K562 (cell line): ENCODE measurements at regions not wholly inside any gene's neighbourhood (a gene's known extent, or its start where the extent isn't known, plus 50 kb on each side); places are given as distances from the start of the nearest gene placed in this dataset.

ENCODE experiments used
- ATAC-seq: fragments of 200-7000 bp; cut with Tn5 transposase; 3 replicates; pipeline ENCODE4 v1.9.1; 2020; ENCODE audit warnings: moderate library complexity
- BruUV-seq: library from RNA; stranded (reverse); fragments of 400-500 nt; replicated peaks from 2 replicates; lab custom pipeline; 2021; lab: Mats Ljungman, UMichigan
- CTCF ChIA-PET: fragments of 300-600 bp; formaldehyde crosslinking; extraction: SDS; loops from one replicate; lab custom pipeline; 2021; ENCODE audit warnings: low intra/inter-chr PET ratio; lab: Yijun Ruan, JAX
- POLR2A ChIA-PET: fragments of 300-600, 350-650 bp; sonication (Branson Sonifier 250); formaldehyde crosslinking; extraction: SDS; loops from one replicate; lab custom pipeline; 2021; ENCODE audit warnings: antibody characterized with exemption, inconsistent platforms; lab: Yijun Ruan, JAX
- DNase-seq, 4 experiments: peaks; one replicate each; pipeline versions ENCODE4 v3.0.0 to v3.0.0-alpha.2; 2011 to 2018; ENCODE audit warnings: low spot score in 3 of 4, mixed read lengths in 3 of 4; ENCODE audit errors: extremely low read depth in 1 of 4
- FAIRE-seq: peaks from 2 replicates; lab custom pipeline; 2011; peaks lifted over from hg19 to GRCh38; lab: Jason Lieb, UNC
- H2AFZ ChIP-seq: 2 replicates; pipeline ENCODE4 v1.6.0; 2011; ENCODE audit warnings: low read depth, low read length, control low read depth, inconsistent platforms
- H3K27ac ChIP-seq: fragments of 200-600 bp; 3 replicates; pipeline ENCODE4 v1.8.0; 2011; ENCODE audit warnings: low read depth, mild to moderate bottlenecking, control low read depth, inconsistent platforms, low read length, moderate library complexity, mixed read lengths; ENCODE audit errors: extremely low read depth
- H3K27me3 ChIP-seq, 2 experiments: fragments of 300-600 bp in 1 of 2; 2 replicates in 1 of 2; 3 replicates in 1 of 2; pipeline versions ENCODE4 v1.6.0 to v1.8.0; 2011; ENCODE audit warnings: inconsistent platforms in 2 of 2, low read length in 2 of 2, mild to moderate bottlenecking in 1 of 2, mixed read lengths in 1 of 2, moderate library complexity in 1 of 2; ENCODE audit not compliant: control insufficient read depth in 2 of 2, insufficient read depth in 2 of 2
- H3K36me3 ChIP-seq: fragments of 300-600 bp; 3 replicates; pipeline ENCODE4 v1.8.0; 2011; ENCODE audit warnings: mild to moderate bottlenecking, low read length, inconsistent platforms; ENCODE audit not compliant: control insufficient read depth, insufficient read depth
- H3K4me1 ChIP-seq, 2 experiments: fragments of 200-600 bp in 1 of 2; replicated peaks in 1 of 2; 2 replicates in 1 of 2; 3 replicates in 1 of 2; pipeline versions ENCODE4 v1.5.1 to v1.8.0; 2011; ENCODE audit warnings: inconsistent platforms in 2 of 2, low read length in 2 of 2, mild to moderate bottlenecking in 1 of 2, mixed read lengths in 1 of 2, moderate library complexity in 1 of 2; ENCODE audit not compliant: control insufficient read depth in 2 of 2, insufficient read depth in 2 of 2
- H3K4me2 ChIP-seq: 2 replicates; pipeline ENCODE4 v1.6.1; 2011; ENCODE audit warnings: low read length, control low read depth, inconsistent platforms, mixed read lengths; ENCODE audit not compliant: insufficient read depth
- H3K4me3 ChIP-seq: fragments of 200-600 bp; sonication (generic), shearing (Covaris generic); 2 replicates; pipeline ENCODE4 v1.5.1; 2016; ENCODE audit warnings: control low read depth, inconsistent platforms
- H3K79me2 ChIP-seq: fragments of 200-600 bp; 3 replicates; pipeline ENCODE4 v1.8.0; 2011; ENCODE audit warnings: low read length, inconsistent platforms; ENCODE audit not compliant: control insufficient read depth, insufficient read depth
- H3K9ac ChIP-seq, 2 experiments: 2 replicates each; pipeline versions ENCODE4 v1.6.0 to v1.6.1; 2011; ENCODE audit warnings: low read depth in 2 of 2, low read length in 2 of 2, control low read depth in 1 of 2, inconsistent platforms in 1 of 2, mild to moderate bottlenecking in 1 of 2, mixed read lengths in 1 of 2; ENCODE audit not compliant: insufficient read depth in 1 of 2
- H3K9me1 ChIP-seq: one replicate; pipeline ENCODE4 v1.6.0; 2011; ENCODE audit warnings: inconsistent platforms, mild to moderate bottlenecking, low read length, moderate library complexity; ENCODE audit not compliant: control insufficient read depth, insufficient read depth
- H3K9me3 ChIP-seq: replicated peaks from 2 replicates; pipeline ENCODE4 v1.5.1; 2011; ENCODE audit warnings: low read depth, low read length, inconsistent platforms; ENCODE audit not compliant: control insufficient read depth, insufficient read depth
- H4K20me1 ChIP-seq: replicated peaks from 2 replicates; pipeline ENCODE4 v1.6.1; 2011; ENCODE audit warnings: low read length, inconsistent platforms, mixed read lengths; ENCODE audit not compliant: control insufficient read depth, insufficient read depth
- ARNT ChIP-seq, 2 experiments: fragments of 450-650 bp; IDR thresholded peaks; 2 replicates each; pipeline ENCODE4 v1.6.1; 2016; ENCODE audit warnings: mild to moderate bottlenecking in 1 of 2
- CBFA2T2 ChIP-seq: fragments of 450-650 bp; conservative IDR thresholded peaks from 2 replicates; pipeline ENCODE4 v1.6.1; 2017; ENCODE audit warnings: mild to moderate bottlenecking
- DPF2 ChIP-seq: fragments of 450-650 bp; IDR thresholded peaks from 2 replicates; pipeline ENCODE4 v1.6.1; 2016
- E2F3 ChIP-seq: fragments of 250-450 bp; sonication (Bioruptor Pico); IDR thresholded peaks from 2 replicates; pipeline ENCODE4 v1.4.0; 2020; ENCODE audit warnings: mild to moderate bottlenecking
- HNRNPLL ChIP-seq: fragments of 200-400 bp; formaldehyde crosslinking; IDR thresholded peaks from 2 replicates; pipeline ENCODE4 v1.6.1; 2017; ENCODE audit warnings: low read length, low read depth, mild to moderate bottlenecking; ENCODE audit not compliant: poor library complexity, severe bottlenecking
- JUNB ChIP-seq: fragments of 450-650 bp; formaldehyde crosslinking; conservative IDR thresholded peaks from 2 replicates; pipeline ENCODE4 v1.4.0; 2020; ENCODE audit warnings: mild to moderate bottlenecking
- MBD1 ChIP-seq: fragments of 250-450 bp; sonication (Bioruptor Pico); IDR thresholded peaks from 2 replicates; pipeline ENCODE4 v1.8.0; 2022; ENCODE audit warnings: inconsistent platforms
- MBD2 ChIP-seq: sonication (generic); IDR thresholded peaks from 2 replicates; pipeline ENCODE4 v1.6.1; 2016; ENCODE audit warnings: low read depth, borderline replicate concordance
- MITF ChIP-seq: IDR thresholded peaks from 2 replicates; pipeline ENCODE4 v1.6.1; 2014; ENCODE audit warnings: antibody characterized with exemption
- RBM17 ChIP-seq: fragments of 200-400 bp; formaldehyde crosslinking; IDR thresholded peaks from 2 replicates; pipeline ENCODE4 v1.6.1; 2017; ENCODE audit warnings: low read depth, mild to moderate bottlenecking, low read length, borderline replicate concordance
- RREB1 ChIP-seq: fragments of 250-450 bp; sonication (Bioruptor Pico); IDR thresholded peaks from 2 replicates; pipeline ENCODE4 v1.4.0; 2020
- XRCC4 ChIP-seq: IDR thresholded peaks from one replicate; pipeline ENCODE4 v1.6.1; 2011; ENCODE audit not compliant: insufficient read depth, insufficient read length; ENCODE audit errors: extremely low read depth
- ZNF24 ChIP-seq: fragments of 450-650 bp; IDR thresholded peaks from 2 replicates; pipeline ENCODE4 v1.6.1; 2016
- ZNF589 ChIP-seq: fragments of 200-800 bp; sonication (Bioruptor generic); IDR thresholded peaks from 2 replicates; pipeline ENCODE4 v1.6.1; 2016; ENCODE audit warnings: low read depth, missing genetic modification characterization, missing compliant biosample characterization
- WGBS: fragments of 100-300 bp; shearing (Covaris generic); methylation state at CpG from one replicate; pipeline ENCODE4 v1.1.6; 2016; ENCODE audit warnings: low coverage, mixed read lengths; ENCODE audit not compliant: insufficient coverage; ENCODE audit errors: missing lambda C conversion rate; 5-methylcytosine and 5-hydroxymethylcytosine counted together
- in situ Hi-C: fragments of 300-500 bp; cut with MboI; formaldehyde crosslinking; loops from 4 replicates; pipeline ENCODE4 v1.15.0; 2018; ENCODE audit warnings: inconsistent platforms, mixed read lengths
- intact Hi-C: fragments of 100-400 bp; cut with micrococcal nuclease; formaldehyde crosslinking; loops from 2 replicates; pipeline ENCODE4 v1.14.2; 2022

GRCh38 chr16:86939609-86940008, 361.3 kb downstream of the FOXL1 start:
- BruUV-seq: no TSS peak
- 0% methylated on average over 2 of the region's 2 CpGs for WGBS
- H3K4me3 ChIP-seq: no peak overlapping the region
- H3K4me2 ChIP-seq: no peak overlapping the region
- H3K9me3 ChIP-seq: no peaks in the 10 kb centered on the region
- DNase-seq (no peak), FAIRE-seq (no peak), ATAC-seq (no peak)
- no peaks in the 10 kb centered on the region; a peak in 1 of 5 replicates for H3K4me1 ChIP-seq
- H2AFZ ChIP-seq: no peak overlapping the region
- peaks cover 19 to 55% of the 10 kb centered on the region in 2 experiments for H3K27me3 ChIP-seq
- no peak overlapping the region for H3K9ac ChIP-seq
- ChIA-PET CTCF (no interaction called here), POLR2A (no interaction called here)
- H3K27ac ChIP-seq: no peak overlapping the region
- intact Hi-C loops (no loop called here), in situ Hi-C loops (no loop called here)
- peaks cover 10% of the 10 kb centered on the region; the same call in 1 of the 2 replicates for H4K20me1 ChIP-seq
- no peaks in the 10 kb centered on the region for H3K9me1 ChIP-seq
- H3K36me3 ChIP-seq: no peaks in the 10 kb centered on the region
- no peaks in the 10 kb centered on the region for H3K79me2 ChIP-seq
- no peak for TF ChIP-seq JUNB (CRISPR knock-in tag)
- no peak for TF ChIP-seq ZNF589 (CRISPR knock-in tag)
- no peak for TF ChIP-seq ARNT (IDR thresholded peaks at IDR 0.05)
- TF ChIP-seq CBFA2T2: peak; percentile 55
- no peak for TF ChIP-seq E2F3 (CRISPR knock-in tag)
- no peak for TF ChIP-seq MITF
- no peak for TF ChIP-seq ZNF24
- no peak for TF ChIP-seq XRCC4
- TF ChIP-seq MBD1 (CRISPR knock-in tag): no peak
- TF ChIP-seq MBD2: no peak
- no peak for TF ChIP-seq HNRNPLL
- TF ChIP-seq RREB1 (CRISPR knock-in tag): no peak
- no peak for TF ChIP-seq DPF2
- TF ChIP-seq RBM17: no peak
